HepG2 (cell line): ENCODE measurements at regions not wholly inside any gene's neighbourhood (a gene's known extent, or its start where the extent isn't known, plus 50 kb on each side); places are given as distances from the start of the nearest gene placed in this dataset.

Experiments
- ATAC-seq: fragments of 200-7000 bp; cut with Tn5 transposase; 3 replicates; pipeline ENCODE4 v1.9.1; 2020; ENCODE audit warnings: mild to moderate bottlenecking, moderate library complexity
- BruUV-seq: library from RNA; stranded (reverse); fragments of 400-500 nt; replicated peaks from 2 replicates; lab custom pipeline; 2021; lab: Mats Ljungman, UMichigan
- CTCF ChIA-PET: fragments of 300-600 bp; formaldehyde crosslinking; extraction: SDS; loops from one replicate; lab custom pipeline; 2021; ENCODE audit warnings: low total read pairs, inconsistent platforms, low intra/inter-chr PET ratio; lab: Yijun Ruan, JAX
- POLR2A ChIA-PET: fragments of 350-600 bp; sonication (Branson Sonifier 250); formaldehyde crosslinking; loops from one replicate; lab custom pipeline; 2020; ENCODE audit warnings: antibody characterized with exemption, inconsistent platforms; lab: Yijun Ruan, JAX
- DNase-seq: peaks from one replicate; pipeline ENCODE4 v3.0.0-alpha.2; 2015; ENCODE audit warnings: low spot score
- FAIRE-seq: peaks from 3 replicates; lab custom pipeline; 2011; peaks lifted over from hg19 to GRCh38; lab: Jason Lieb, UNC
- H2AFZ ChIP-seq: one replicate; pipeline ENCODE4 v1.6.1; 2011; ENCODE audit warnings: low read length, inconsistent platforms
- H3K27ac ChIP-seq: fragments of 300-600 bp; 3 replicates; pipeline ENCODE4 v1.8.0; 2011; ENCODE audit warnings: mixed run types, mild to moderate bottlenecking, mixed read lengths, low read length, inconsistent platforms; ENCODE audit not compliant: insufficient read depth; ENCODE audit errors: extremely low read length
- H3K27me3 ChIP-seq, 2 experiments: fragments of 200-600 bp in 1 of 2; 2 replicates in 1 of 2; 3 replicates in 1 of 2; pipeline versions ENCODE4 v1.6.0 to v1.8.0; 2011; ENCODE audit warnings: low read length in 2 of 2, mild to moderate bottlenecking in 2 of 2, moderate library complexity in 2 of 2, inconsistent platforms in 1 of 2; ENCODE audit not compliant: insufficient read depth in 2 of 2, control insufficient read depth in 1 of 2
- H3K36me3 ChIP-seq, 2 experiments: fragments of 200-600 bp in 1 of 2; replicated peaks in 1 of 2; 2 replicates in 1 of 2; 3 replicates in 1 of 2; pipeline versions ENCODE4 v1.5.1 to v1.8.0; 2011; ENCODE audit warnings: low read length in 2 of 2, inconsistent platforms in 1 of 2; ENCODE audit not compliant: insufficient read depth in 2 of 2, control insufficient read depth in 1 of 2
- H3K4me1 ChIP-seq: 2 replicates; pipeline ENCODE4 v1.5.1; 2012; ENCODE audit warnings: low read length, inconsistent platforms; ENCODE audit not compliant: insufficient read depth
- H3K4me2 ChIP-seq: 2 replicates; pipeline ENCODE4 v1.6.0; 2011; ENCODE audit warnings: low read depth, low read length, inconsistent platforms
- H3K4me3 ChIP-seq, 3 experiments: fragments of 200-600 bp in 1 of 3; sonication (generic), shearing (Covaris generic) in 1 of 3; replicated peaks in 1 of 3; 2 replicates each; pipeline ENCODE4 v1.5.1; 2011 to 2016; ENCODE audit warnings: low read length in 3 of 3, inconsistent platforms in 2 of 3, low read depth in 2 of 3, mild to moderate bottlenecking in 2 of 3, control low read depth in 1 of 3, mixed read lengths in 1 of 3; ENCODE audit not compliant: insufficient read depth in 1 of 3
- H3K79me2 ChIP-seq: one replicate; pipeline ENCODE4 v1.6.1; 2011; ENCODE audit warnings: low read length, inconsistent platforms; ENCODE audit not compliant: insufficient read depth
- H3K9ac ChIP-seq: 2 replicates; pipeline ENCODE4 v1.6.0; 2011; ENCODE audit warnings: mild to moderate bottlenecking, low read depth, low read length, inconsistent platforms; ENCODE audit not compliant: insufficient read depth
- H3K9me3 ChIP-seq: 2 replicates; pipeline ENCODE4 v1.5.1; 2012; ENCODE audit warnings: mild to moderate bottlenecking, low read length
- H4K20me1 ChIP-seq: 2 replicates; pipeline ENCODE4 v1.6.0; 2011; ENCODE audit warnings: inconsistent platforms, mild to moderate bottlenecking, low read length, moderate library complexity; ENCODE audit not compliant: insufficient read depth
- CENPT ChIP-seq: sonication (generic); formaldehyde crosslinking; IDR thresholded peaks from 2 replicates; pipeline ENCODE4 v1.8.0; 2022; ENCODE audit warnings: low read depth, mild to moderate bottlenecking, moderate library complexity, missing genetic modification reagents
- GATAD2A ChIP-seq: IDR thresholded peaks from 2 replicates; pipeline ENCODE4 v1.6.1; 2016
- KDM2A ChIP-seq: sonication (generic); formaldehyde crosslinking; IDR thresholded peaks from 2 replicates; pipeline ENCODE4 v1.4.0; 2020; ENCODE audit warnings: low read depth, missing genetic modification reagents, borderline replicate concordance
- KLF6 ChIP-seq: IDR thresholded peaks from 2 replicates; pipeline ENCODE4 v1.8.0; 2016; ENCODE audit warnings: missing biosample characterization, missing genetic modification reagents
- MTA3 ChIP-seq: sonication (generic); formaldehyde crosslinking; IDR thresholded peaks from 2 replicates; pipeline ENCODE4 v1.4.0; 2020; ENCODE audit warnings: missing genetic modification reagents
- NFATC3 ChIP-seq: sonication (generic); formaldehyde crosslinking; IDR thresholded peaks from 2 replicates; pipeline ENCODE4 v1.5.1; 2020; ENCODE audit warnings: mild to moderate bottlenecking, missing genetic modification reagents
- RFX5 ChIP-seq: IDR thresholded peaks from 2 replicates; pipeline ENCODE4 v1.6.1; 2011; ENCODE audit warnings: low read depth, low read length, improper control_type of control experiment
- SIN3A ChIP-seq: IDR thresholded peaks from 2 replicates; pipeline ENCODE4 v1.6.1; 2011; ENCODE audit warnings: low read depth, mild to moderate bottlenecking, control low read depth, low read length, borderline replicate concordance
- SKI ChIP-seq: fragments of 450-650 bp; IDR thresholded peaks from one replicate; pipeline ENCODE4 v1.6.1; 2018; ENCODE audit warnings: mild to moderate bottlenecking; ENCODE audit not compliant: partially characterized antibody
- SRSF9 ChIP-seq: fragments of 200-400 bp; formaldehyde crosslinking; IDR thresholded peaks from 2 replicates; pipeline ENCODE4 v1.6.1; 2018; ENCODE audit warnings: borderline replicate concordance, mild to moderate bottlenecking, low read depth, low read length; ENCODE audit not compliant: insufficient read depth, poor library complexity, severe bottlenecking
- SRY ChIP-seq: sonication (generic); formaldehyde crosslinking; IDR thresholded peaks from 2 replicates; pipeline ENCODE4 v1.8.0; 2022; ENCODE audit warnings: mild to moderate bottlenecking, missing genetic modification reagents
- ZC3H4 ChIP-seq: sonication (generic); formaldehyde crosslinking; IDR thresholded peaks from 2 replicates; pipeline ENCODE4 v1.4.0; 2020; ENCODE audit warnings: missing genetic modification reagents, borderline replicate concordance
- ZHX2 ChIP-seq, 2 experiments: sonication (generic) in 1 of 2; formaldehyde crosslinking in 1 of 2; IDR thresholded peaks; 2 replicates each; pipeline versions ENCODE4 v1.6.1 to v1.9.0; 2014 to 2022; ENCODE audit warnings: antibody characterized with exemption in 1 of 2, borderline replicate concordance in 1 of 2, inconsistent platforms in 1 of 2, low read depth in 1 of 2, missing genetic modification reagents in 1 of 2
- ZNF136 ChIP-seq: sonication (generic); formaldehyde crosslinking; IDR thresholded peaks from 2 replicates; pipeline ENCODE4 v1.8.1; 2022; ENCODE audit warnings: low read depth, mild to moderate bottlenecking, moderate library complexity, missing genetic modification reagents
- ZNF605 ChIP-seq: sonication (generic); formaldehyde crosslinking; IDR thresholded peaks from 2 replicates; pipeline ENCODE4 v1.8.0; 2022; ENCODE audit warnings: mild to moderate bottlenecking, missing genetic modification reagents
- ZNF784 ChIP-seq: sonication (generic); formaldehyde crosslinking; IDR thresholded peaks from 2 replicates; pipeline ENCODE4 v1.5.1; 2020; ENCODE audit warnings: missing genetic modification reagents, mild to moderate bottlenecking, borderline replicate concordance
- in situ Hi-C: cut with HindIII; loops from 2 replicates; pipeline ENCODE4 v1.10.0; 2017; ENCODE audit warnings: low pct_unique_long_range_greater_than_20kb; ENCODE audit not compliant: extremely low pct_ligation_motif_present
- intact Hi-C: fragments of 100-400 bp; cut with micrococcal nuclease; formaldehyde crosslinking; loops from one replicate; pipeline ENCODE4 v1.10.0; 2022; ENCODE audit not compliant: unreplicated experiment

GRCh38 chr7:9939176-9939575, 1034.5 kb upstream of the PHF14 start (continued):
- TF ChIP-seq GATAD2A (CRISPR knock-in tag) (no peak), KLF6 (CRISPR knock-in tag) (no peak)

GRCh38 chr7:9945131-9945530, 1028.5 kb upstream of the PHF14 start:
- no peak for FAIRE-seq
- Histone ChIP-seq H3K4me1 (no peaks in the 10 kb centered on the region), H3K4me3 (no peak overlapping the region), H3K9ac (no peak overlapping the region), H3K27me3 (no peaks in the 10 kb centered on the region), H3K79me2 (no peaks in the 10 kb centered on the region), H3K27ac (no peak overlapping the region), H3K9me3 (peaks cover 69% of the 10 kb centered on the region), H3K36me3 (no peaks in the 10 kb centered on the region), H3K4me2 (no peak overlapping the region), H2AFZ (no peak overlapping the region), H4K20me1 (no peaks in the 10 kb centered on the region)
- ATAC-seq = no peak
- ChIA-PET CTCF (no interaction called here), POLR2A (no interaction called here)
- intact Hi-C loops = no loop called here
- in situ Hi-C loops = no loop called here
- no peak for DNase-seq
- BruUV-seq = no TSS peak
- no peak for TF ChIP-seq RFX5
- TF ChIP-seq SIN3A = no peak
- TF ChIP-seq ZNF136 (CRISPR knock-in tag) = no peak
- TF ChIP-seq ZNF784 = no peak
- no peak for TF ChIP-seq SRY (CRISPR knock-in tag)
- no peak for TF ChIP-seq CENPT (CRISPR knock-in tag)
- TF ChIP-seq MTA3 (CRISPR knock-in tag) = no peak
- no peak for TF ChIP-seq ZHX2 (IDR thresholded peaks at IDR 0.05; ENCODE audit: low read depth)
- no peak for TF ChIP-seq ZHX2 (CRISPR knock-in tag; IDR thresholded peaks at IDR 0.05; ENCODE audit: borderline replicate concordance)
- no peak for TF ChIP-seq NFATC3 (CRISPR knock-in tag)
- no peak for TF ChIP-seq ZNF605
- no peak for TF ChIP-seq ZC3H4 (CRISPR knock-in tag)
- TF ChIP-seq KDM2A (CRISPR knock-in tag) = no peak
- no peak for TF ChIP-seq SRSF9
- TF ChIP-seq SKI = no peak
